ENCODE measurements at regions not wholly inside any gene's neighbourhood (a gene's known extent, or its start where the extent isn't known, plus 50 kb on each side); places are given as distances from the start of the nearest gene placed in this dataset.
"Not testable (repeated sequence)": the region's sequence is repeated elsewhere in the genome, so short reads cannot be mapped to it uniquely, and the experiment has no call there.

DNA sequence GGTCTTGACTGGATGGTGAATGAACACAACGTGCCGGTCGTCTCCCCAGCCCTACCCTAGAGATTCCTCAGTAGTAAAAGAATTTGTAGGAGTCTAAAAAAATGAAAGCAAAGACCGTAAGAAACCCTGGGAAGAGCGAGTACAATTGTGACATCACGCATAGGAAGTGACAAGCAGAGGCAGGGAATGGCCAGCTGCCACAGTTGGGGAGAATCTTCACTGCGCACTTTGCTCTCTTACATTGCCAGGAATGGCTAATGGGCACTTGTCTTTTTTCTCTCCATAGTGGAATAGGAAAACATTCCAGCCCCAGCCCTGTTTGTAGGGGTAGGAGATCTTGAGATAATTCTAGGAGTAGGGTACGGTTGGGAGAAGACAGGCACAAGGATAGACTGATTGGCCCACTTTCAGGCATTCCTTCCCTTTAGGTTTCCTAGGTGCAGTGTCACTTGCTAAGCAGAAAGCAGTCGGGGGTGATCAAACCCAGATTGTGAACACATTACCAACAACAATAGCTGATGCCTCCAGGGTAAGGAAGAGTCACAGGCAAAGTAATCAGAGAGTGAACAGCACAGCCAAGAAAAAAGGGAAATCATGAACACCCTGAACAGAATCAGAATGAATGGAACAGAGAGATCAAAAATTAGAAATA is 302.7 kb downstream of the MAN2A1 start:
- no peak for DNase-seq

- DNase-seq: no peak
Measured at GRCh38 chr5:109994135-109994534, 304.4 kb downstream of the MAN2A1 start.

DNA sequence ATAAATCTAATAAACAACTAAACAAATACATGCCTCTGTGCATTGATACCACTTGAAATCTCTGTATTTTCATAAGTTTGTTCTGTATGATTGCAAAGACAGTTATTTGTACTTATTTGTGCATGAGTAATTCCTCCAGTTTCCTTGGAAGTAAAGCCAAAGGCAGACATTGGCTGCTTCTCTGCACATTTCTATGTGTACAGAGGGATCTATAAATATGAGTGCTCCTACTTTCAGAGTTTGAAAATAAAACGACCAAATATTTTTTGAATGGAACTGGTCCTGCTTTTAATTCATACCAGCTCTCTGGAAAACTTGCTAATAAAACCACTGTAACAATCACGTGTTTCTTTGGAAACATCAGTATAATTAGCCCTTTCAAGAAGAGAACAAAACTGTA is 306.5 kb downstream of the MAN2A1 start:
- DNase-seq: no peak

- DNase-seq: no peak
Measured at GRCh38 chr5:109997161-109997560, 307.4 kb downstream of the MAN2A1 start.

GRCh38 chr5:109998208-109998607 is 308.5 kb downstream of the MAN2A1 start:
- DNase-seq: no peak

GRCh38 chr5:109998726-109999125 is 309.0 kb downstream of the MAN2A1 start:
- DNase-seq: no peak

DNA sequence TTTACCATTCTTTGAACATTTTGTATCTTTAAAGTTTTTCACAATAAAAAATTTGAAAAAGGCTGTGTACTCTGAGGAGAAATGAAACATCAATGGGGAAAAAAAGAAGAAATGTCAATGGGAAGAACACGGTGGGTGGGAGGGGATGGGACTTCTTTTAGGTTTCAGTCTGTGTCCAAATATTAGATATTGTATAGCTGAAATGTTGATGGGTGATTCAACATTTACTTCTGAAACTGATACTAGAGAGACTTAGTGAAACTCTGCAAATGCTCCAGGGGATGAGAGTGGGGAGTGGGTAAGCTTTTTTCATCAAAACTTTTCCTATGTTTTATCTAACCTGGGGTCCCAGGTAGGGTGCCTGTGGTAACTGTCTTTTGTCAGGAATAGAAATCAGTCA is 311.9 kb downstream of the MAN2A1 start:
- no peak for DNase-seq

- DNase-seq: no peak
Measured at GRCh38 chr5:110002652-110003051, 312.9 kb downstream of the MAN2A1 start.

GRCh38 chr5:110005907-110006562 is 316.3 kb downstream of the MAN2A1 start:
- DNase-seq: not testable (repeated sequence)

GRCh38 chr5:110007101-110007500 is 317.4 kb downstream of the MAN2A1 start:
- DNase-seq: no peak

DNA sequence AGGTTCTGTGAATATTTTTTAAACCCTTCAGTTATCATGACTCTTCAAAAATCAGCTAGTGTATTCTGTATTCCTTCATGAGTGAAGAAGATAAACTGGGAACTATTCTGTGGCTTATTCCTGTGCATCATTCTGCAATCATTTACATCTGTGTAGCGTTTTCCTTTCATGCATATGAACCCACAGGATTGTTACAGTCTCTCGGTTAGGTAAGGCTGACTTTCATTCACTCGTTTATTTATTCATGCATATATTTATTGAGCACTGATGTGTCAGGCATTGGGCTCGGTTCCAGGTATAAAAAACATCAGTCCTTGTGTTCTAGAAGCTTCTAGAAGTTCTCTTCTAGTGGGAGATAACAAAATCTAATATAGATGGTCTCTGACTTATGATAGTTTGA is 318.4 kb downstream of the MAN2A1 start:
- no peak for DNase-seq

- DNase-seq: no peak
Measured at GRCh38 chr5:110012145-110012544, 322.4 kb downstream of the MAN2A1 start.

GRCh38 chr5:110013017-110013416 is 323.3 kb downstream of the MAN2A1 start:
- no peak for DNase-seq

- no peak for DNase-seq
Measured at GRCh38 chr5:110017854-110018253, 328.1 kb downstream of the MAN2A1 start.

DNA sequence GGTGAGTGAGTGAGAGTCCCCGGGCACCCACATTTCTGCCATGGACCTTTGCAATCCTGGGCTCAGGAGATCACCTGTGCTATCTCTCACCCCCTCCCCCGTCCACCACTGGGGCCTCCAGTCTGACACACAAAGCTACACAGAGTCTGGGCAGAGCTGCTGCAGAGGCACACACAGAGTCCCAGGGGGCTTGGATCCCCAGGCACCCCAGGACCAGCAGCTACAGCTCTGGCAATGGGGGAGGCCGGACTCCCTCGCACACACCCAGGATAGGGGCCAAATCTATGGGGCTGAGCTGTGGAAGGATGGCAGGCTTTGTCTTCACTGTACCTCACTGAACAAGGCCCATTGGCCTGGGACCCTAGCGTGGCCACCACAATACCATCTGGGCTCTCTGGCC is 328.8 kb downstream of the MAN2A1 start:
- DNase-seq: no peak

DNA sequence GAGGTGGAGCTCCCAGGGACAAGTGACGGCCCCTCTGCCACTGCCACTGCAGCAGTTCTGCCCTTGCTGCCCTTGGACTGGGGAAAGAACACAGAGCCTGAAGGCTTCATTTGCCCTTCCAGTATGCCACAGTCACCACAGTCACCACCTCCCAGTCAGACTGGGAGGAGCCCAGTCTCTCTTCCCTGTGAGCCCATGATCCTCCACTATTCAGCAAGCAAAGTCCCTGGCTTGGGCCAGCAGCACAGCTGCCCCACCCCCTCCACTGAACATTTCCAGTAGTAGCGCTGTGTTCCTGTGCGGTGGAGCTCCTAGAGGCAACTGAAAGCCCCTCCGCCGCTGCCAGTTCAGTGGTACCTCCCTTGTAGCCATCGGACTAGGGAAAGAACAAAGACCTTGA is 329.4 kb downstream of the MAN2A1 start:
- DNase-seq: no peak

- no peak for DNase-seq
Measured at GRCh38 chr5:110019780-110020179, 330.1 kb downstream of the MAN2A1 start.

- no peak for DNase-seq
Measured at GRCh38 chr5:110021251-110021650, 331.5 kb downstream of the MAN2A1 start.

DNA sequence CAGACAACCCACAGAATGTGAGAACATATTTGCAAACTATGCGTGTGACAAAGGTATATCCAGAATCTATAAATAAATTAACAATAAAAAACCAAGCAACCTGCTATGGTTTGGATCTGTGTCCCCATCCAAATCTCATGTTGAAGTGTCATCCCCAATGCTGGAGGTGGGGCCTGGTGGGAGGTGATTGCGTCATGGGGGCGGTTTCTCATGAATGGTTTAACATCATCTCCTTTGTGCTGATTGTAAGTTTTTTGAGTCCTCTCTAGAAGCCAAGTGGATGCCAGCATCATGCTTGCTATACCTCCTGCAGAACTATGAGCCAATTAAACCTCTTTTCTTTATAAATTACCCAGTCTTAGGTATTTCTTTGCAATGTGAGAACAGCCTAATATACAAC is 335.4 kb downstream of the MAN2A1 start:
- DNase-seq: no peak

DNA sequence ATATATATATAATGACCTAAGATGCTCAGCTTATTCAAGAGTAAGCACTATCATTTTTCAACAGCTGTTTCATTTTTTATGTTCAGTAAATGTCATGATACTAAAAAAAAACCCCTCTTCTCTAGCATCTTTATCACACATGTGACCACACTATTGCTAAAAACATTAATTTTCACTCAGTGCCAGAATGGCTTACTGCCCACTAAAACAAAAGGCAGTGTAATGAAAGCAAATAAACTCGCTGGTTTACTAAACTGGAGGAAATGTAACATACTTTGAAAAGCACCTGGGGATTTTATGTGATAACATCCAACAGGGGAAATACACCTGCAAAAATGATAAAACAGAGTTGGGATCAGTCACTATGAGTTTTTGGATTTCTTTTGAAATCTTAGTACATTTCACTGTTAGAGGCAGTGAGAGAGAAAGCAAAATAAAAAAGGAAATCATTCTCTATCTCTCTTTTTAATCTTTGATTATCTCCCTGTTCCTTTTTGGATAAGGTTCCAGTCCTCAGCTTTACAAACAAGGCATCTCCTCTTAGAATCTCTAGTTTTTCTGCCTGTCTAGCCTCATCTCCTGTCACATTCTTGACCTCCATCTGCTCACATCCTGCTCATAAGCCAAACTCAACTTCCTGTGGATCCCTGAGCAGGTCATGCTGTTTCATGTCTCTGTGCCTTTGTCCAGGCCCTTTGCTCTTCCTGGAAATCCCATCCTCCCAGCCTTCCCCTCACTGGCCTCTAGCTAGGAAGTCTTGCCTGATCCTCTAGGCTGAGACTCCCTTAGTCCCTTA is 338.0 kb downstream of the MAN2A1 start:
- DNase-seq: no peak

DNA sequence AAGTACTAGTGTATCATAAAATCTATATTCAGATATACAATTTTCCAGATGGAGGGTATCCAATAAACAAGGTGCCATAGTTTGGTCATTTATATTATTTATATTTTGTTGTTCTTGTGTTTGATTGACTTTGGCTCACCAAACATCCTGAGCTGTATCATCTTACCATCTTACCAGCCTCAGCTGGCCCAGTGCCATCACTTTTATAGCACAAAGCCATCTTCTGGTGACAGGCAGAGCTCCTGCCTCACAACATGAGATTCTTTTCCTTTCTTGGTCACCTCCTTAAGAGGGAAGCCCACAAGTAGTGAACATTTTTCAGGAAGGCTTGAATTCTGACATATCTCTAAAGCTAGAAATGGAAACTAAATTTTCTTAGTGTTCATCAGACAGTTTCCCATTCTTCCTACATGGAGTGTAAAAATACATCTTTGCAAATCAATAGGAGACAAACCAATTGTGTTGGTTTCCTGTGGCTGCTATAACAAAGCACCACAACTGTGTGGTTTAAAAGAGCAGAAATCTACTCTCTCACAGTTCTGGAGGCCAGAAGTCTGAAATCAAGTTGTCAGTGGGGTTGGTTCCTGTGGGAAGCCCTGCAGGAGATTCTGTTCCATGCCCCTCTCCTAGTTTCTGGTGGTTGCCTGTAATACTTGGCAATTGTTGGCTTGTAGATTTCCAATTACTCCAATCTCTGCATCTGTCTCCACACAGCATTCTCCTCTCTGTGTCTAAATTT is 341.8 kb downstream of the MAN2A1 start:
- no peak for DNase-seq

DNA sequence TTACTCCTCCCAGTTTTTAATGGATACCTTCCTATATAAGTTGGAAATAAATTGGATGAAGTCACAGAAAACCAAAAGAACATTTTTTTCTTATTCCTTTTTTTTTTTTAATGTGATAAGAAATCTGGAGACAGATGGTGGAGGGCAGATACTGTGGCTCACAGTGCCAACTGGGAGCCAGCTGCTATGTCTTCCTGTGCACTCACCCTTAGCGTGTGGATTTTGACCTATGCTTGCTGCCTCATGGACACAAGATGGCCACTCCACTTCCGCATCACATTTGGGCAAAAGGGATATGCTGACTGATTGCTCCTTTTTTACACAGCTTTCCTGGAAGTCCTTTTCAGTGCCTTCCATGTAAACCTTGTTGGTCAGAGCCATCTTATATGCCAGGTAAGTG is 342.6 kb downstream of the MAN2A1 start:
- no peak for DNase-seq

DNA sequence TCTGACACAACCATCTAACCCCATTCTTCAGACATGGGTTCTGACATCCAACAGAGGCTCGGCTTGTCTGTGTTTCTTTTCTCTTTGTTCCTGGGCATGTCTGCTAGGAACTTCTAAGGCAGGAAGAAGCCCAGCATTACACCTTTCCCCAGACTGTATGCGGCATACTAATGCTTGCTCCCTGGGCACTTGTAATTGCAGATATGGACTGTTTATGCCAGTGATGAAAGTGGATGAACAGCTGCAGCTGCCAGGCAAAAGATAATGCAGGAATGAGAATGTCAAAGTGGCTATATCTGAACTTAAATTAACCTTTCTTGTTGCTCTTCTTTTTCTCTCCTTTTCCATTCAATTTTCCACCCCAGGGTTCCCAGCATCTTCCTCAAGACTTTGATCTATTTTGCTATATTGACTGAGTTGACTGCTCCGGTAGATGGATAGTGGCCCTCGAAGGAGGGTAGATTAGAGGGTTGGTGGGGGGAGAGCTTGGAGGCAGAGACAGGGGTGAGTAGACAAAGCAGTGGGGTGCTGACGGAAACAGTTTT is 344.4 kb downstream of the MAN2A1 start:
- no peak for DNase-seq
